Pons (tissue), 1 donor: ENCODE measurements at regions not wholly inside any gene's neighbourhood (a gene's known extent, or its start where the extent isn't known, plus 50 kb on each side); places are given as distances from the start of the nearest gene placed in this dataset.
"Not testable (repeated sequence)": the region's sequence is repeated elsewhere in the genome, so short reads cannot be mapped to it uniquely, and the experiment has no call there.

ENCODE experiments used
- DNase-seq: peaks from one replicate; pipeline ENCODE4 v3.0.0-alpha.2; 2016; ENCODE audit warnings: low spot score

- no peak for DNase-seq
These were observed 817.3 kb downstream of the TRIML1 start for GRCh38 chr4:188956566-188956965.

GRCh38 chr4:188958346-188958745, 819.1 kb downstream of the TRIML1 start:
- DNase-seq, result no peak

- no peak for DNase-seq
These were observed 820.2 kb downstream of the TRIML1 start for GRCh38 chr4:188959424-188959823.

- no peak for DNase-seq
These were observed 821.3 kb downstream of the TRIML1 start for GRCh38 chr4:188960411-188961093.

DNA sequence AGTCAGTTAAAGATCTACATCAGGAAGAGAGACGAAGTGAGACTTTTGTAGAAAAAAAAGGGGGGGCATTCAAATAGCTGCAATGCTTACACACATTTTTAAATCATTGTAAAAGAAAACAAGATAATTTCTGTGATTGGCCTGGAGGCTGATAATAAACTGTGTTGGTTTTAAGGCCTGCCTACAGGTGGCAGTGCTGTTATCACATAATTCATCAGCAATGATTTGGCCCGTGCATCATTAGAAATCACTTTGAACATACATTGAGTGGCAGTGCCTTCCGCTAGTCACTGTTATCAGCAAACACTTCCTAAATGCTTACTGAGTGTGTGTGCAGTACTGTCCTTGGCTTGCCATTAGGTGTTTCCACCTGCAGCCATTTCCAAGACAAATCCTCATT, 831.9 kb downstream of the TRIML1 start:
- peak; percentile 16 for DNase-seq

- DNase-seq, result no peak
These were observed 836.0 kb downstream of the TRIML1 start for GRCh38 chr4:188975271-188975670.

GRCh38 chr4:188976644-188977115, 837.4 kb downstream of the TRIML1 start:
- DNase-seq, result peak; percentile 66

GRCh38 chr4:188977232-188977631, 838.0 kb downstream of the TRIML1 start:
- DNase-seq, result not testable (repeated sequence)

DNA sequence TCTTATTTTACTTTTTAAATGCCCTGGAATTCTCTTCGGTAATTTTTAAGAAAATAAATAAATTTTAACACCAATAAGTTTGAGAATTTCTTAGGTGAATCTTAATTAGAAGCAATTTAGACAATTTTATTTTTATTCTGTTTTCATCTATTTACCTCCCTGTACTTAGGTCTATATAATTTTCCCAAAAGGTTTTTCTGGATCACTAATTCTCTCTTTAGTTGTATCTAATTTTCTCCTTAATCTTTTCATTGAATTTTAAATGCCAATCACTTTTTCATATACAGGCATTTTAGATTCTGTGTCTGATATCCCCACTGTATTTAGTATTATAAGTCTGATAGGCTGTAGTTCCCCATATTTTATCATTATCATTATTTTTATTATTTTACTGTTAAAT, 845.3 kb downstream of the TRIML1 start:
- DNase-seq, result no peak

DNA sequence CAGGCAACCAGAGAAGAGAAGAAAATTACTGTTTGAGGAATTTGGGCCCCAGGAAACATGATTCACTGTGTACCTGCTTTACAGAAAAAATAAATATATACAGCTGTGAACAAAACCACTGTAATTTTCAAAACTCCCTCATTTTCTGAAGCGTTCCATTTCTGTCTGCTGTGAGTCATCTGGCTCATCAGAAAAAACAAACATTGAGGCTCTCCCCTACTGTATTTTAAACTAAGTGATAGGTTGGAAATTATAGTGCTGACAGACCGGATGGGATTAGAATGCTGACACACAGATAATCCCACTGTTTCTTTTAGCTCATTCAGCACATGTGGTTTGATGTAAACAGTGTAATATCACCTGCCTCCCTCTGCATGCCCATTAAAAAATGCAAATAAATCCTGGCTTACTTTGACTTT, 847.0 kb downstream of the TRIML1 start:
- DNase-seq, result no peak

DNA sequence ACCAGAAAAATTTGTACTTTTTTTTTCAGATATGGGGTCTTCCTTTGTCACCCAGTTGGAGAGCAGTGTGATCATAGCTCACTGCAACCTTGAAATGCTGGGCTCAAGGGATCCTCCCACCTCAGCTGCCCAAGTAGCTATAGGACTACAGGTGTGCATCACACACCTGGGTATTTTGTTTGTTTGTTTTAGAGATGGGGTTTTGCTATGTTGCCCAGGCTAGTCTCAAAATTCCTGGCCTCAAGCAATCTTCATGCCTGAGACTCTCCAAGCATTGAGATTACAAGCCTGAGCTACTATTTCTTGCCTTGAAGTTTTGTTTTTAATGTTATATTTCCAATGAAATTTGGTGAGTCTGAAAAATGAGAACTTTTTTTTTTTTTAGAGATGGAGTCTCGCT, 847.8 kb downstream of the TRIML1 start:
- no peak for DNase-seq

- no peak for DNase-seq
These were observed 848.9 kb downstream of the TRIML1 start for GRCh38 chr4:188988131-188988530.

- no peak for DNase-seq
These were observed 850.1 kb downstream of the TRIML1 start for GRCh38 chr4:188989371-188989770.

- no peak for DNase-seq
These were observed 853.5 kb downstream of the TRIML1 start for GRCh38 chr4:188992706-188993105.

- no peak for DNase-seq
These were observed 854.6 kb downstream of the TRIML1 start for GRCh38 chr4:188993871-188994270.

GRCh38 chr4:189001283-189001970, 862.2 kb downstream of the TRIML1 start:
- DNase-seq, result no peak

DNA sequence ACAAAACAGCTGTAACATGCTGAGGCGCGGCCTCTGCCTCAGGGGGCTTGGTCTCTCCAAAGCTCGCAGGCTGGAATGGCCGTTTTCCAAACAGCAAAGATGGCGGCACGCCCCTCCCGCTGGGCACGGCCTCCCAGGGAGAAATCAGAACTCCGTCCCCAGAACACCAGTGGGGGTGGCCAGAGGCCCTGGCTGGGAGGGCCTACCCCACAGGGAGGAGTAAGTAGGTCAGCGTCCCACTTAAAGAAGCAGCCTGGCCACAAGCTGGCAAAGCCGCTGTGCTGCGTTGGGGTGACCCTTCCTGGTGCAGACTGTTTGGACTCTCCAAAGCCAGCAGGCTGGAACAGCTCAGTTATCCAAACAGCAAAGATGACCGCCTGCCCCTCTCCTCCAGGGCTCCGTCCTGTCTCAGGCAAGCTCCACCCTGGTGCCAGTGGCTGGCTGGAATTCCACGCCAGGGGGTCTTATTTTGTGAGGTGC, 862.8 kb downstream of the TRIML1 start:
- DNase-seq, result no peak

DNA sequence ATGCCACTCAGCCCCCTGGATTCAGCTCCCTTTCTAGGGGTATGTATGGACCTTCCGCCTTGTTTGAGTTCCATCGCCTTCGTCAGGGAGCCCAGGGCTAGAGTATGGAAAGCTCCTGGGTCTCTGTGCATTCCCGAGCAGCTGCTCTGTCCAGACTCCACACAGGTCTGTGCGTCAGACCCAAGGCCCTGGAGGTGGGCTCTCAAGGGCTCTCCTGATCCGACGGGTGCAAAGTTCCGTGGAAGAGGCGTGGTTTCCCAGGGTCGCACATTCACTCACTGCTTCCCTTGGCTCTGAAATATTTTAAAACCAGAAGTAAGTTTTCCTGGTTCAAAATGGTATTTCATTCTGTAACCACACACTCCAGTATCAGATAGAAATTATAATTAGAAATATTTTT, 863.2 kb downstream of the TRIML1 start:
- no peak for DNase-seq

DNA sequence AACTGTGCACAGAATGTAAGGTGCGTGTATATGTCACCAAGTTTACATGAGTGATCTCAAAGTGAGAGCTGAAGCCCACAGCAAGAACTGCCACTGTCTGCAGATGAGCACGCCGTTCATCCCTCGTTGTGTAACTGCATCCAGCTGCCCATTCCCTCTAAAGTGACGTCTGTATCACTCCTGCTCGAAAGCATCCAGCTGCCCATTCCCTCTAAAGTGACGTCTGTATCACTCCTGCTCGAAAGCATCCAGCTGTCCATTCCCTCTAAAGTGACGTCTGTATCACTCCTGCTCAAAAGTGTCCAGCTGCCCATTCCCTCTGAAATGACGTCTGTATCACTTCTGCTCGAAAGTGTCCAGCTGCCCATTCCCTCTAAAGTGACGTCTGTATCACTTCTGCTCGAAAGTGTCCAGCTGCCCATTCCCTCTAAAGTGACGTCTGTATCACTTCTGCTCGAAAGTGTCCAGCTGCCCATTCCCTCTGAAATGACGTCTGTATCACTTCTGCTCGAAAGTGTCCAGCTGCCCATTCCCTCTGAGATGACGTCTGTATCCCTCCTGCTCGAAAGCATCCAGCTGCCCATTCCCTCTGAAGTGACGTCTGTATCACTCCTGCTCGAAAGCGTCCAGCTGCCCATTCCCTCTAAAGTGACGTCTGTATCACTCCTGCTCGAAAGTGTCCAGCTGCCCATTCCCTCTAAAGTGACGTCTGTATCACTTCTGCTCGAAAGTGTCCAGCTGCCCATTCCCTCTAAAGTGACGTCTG, 871.4 kb downstream of the TRIML1 start:
- DNase-seq, result not testable (repeated sequence)

- no peak for DNase-seq
These were observed 882.6 kb downstream of the TRIML1 start for GRCh38 chr4:189021831-189022230.

GRCh38 chr4:189022440-189023035, 883.3 kb downstream of the TRIML1 start:
- DNase-seq, result no peak

- DNase-seq, result no peak
These were observed 890.8 kb downstream of the TRIML1 start for GRCh38 chr4:189029976-189030504.
